ENCODE measurements at regions not wholly inside any gene's neighbourhood (a gene's known extent, or its start where the extent isn't known, plus 50 kb on each side); places are given as distances from the start of the nearest gene placed in this dataset.

DNA sequence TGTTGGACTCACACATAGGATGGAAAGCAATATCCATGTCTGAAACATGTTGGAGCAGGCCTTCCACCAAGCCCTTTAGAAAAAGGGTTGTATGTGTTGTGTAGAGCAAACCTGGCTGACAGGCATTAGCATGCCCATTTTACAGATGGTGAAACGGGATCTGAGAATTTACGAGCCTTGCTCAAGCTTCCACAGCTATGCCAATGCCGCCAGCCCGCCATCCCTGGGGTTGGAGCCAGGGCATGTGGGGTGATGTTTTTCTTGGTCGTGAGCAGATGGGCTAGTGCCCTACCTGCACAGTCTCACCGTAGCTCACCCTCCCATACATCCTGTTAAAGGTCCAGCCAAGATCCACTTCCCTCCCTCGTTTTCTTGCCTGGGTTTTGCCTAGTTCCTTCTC lies 97.5 kb upstream of the TLE3 start:
- ChIA-PET POLR2A (no interaction called here), CTCF (interaction anchor here (0.9 kb wide), 1 partner anchor 11 kb away, joined by 3 read pairs; no protein-coding TSS in a partner anchor)
- DNase-seq (ENCODE audit: extremely low spot score) = no peak
- TF ChIP-seq, protein P1, sequence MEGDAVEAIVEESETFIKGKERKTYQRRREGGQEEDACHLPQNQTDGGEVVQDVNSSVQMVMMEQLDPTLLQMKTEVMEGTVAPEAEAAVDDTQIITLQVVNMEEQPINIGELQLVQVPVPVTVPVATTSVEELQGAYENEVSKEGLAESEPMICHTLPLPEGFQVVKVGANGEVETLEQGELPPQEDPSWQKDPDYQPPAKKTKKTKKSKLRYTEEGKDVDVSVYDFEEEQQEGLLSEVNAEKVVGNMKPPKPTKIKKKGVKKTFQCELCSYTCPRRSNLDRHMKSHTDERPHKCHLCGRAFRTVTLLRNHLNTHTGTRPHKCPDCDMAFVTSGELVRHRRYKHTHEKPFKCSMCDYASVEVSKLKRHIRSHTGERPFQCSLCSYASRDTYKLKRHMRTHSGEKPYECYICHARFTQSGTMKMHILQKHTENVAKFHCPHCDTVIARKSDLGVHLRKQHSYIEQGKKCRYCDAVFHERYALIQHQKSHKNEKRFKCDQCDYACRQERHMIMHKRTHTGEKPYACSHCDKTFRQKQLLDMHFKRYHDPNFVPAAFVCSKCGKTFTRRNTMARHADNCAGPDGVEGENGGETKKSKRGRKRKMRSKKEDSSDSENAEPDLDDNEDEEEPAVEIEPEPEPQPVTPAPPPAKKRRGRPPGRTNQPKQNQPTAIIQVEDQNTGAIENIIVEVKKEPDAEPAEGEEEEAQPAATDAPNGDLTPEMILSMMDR (IDR thresholded peaks at IDR 0.05; ENCODE audit: control extremely low read depth, extremely low read depth, low read depth, missing control alignments) = no peak

DNA sequence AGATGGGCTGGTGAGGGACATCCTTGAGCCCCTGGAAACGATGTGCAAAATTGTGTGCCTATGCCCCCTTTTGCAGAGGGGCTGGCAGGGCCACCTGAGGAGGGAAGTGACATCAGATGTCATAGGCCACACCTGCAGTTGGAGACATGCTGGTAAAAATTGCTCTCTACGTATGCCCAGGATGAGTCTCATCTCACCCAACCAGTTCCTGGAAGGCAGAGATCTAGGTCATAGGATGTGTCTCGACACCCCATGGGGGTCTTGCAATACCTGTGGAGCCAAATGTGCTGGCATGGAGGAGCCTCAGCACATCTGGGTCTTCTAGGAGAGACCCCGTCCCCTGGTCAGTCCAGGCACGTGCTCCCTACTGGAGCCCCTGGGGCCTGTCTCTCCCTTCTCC lies 96.5 kb upstream of the TLE3 start:
- POLR2A ChIA-PET = no interaction called here
- CTCF ChIA-PET = no interaction called here
- DNase-seq (ENCODE audit: extremely low spot score) = no peak
- TF ChIP-seq, protein P1 (IDR thresholded peaks at IDR 0.05; ENCODE audit: control extremely low read depth, extremely low read depth, low read depth, missing control alignments) = no peak

DNA sequence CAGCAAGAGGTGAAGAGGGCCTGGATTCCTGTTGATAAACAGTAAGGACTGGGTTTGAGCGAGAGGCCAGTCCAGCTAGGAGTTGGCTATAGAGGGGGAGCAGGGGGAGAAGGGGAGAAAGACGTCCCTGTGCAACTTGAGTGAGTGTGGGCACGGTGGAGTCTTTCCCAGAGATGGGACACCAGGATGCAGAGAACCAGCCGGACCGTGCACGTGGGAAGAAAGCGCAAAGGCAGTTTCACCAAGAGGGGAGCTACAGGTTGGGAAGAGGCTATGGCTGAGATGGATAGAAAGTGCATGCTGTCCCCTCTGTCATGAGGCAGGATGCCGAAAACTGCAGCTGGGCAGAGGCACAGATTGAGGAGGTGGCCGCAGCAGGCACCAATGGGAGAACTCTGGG lies 96.0 kb upstream of the TLE3 start:
- TF ChIP-seq, protein P1 (IDR thresholded peaks at IDR 0.05; ENCODE audit: control extremely low read depth, extremely low read depth, low read depth, missing control alignments) = no peak
- no peak for DNase-seq (ENCODE audit: extremely low spot score)
- CTCF ChIA-PET = no interaction called here
- POLR2A ChIA-PET = no interaction called here

DNA sequence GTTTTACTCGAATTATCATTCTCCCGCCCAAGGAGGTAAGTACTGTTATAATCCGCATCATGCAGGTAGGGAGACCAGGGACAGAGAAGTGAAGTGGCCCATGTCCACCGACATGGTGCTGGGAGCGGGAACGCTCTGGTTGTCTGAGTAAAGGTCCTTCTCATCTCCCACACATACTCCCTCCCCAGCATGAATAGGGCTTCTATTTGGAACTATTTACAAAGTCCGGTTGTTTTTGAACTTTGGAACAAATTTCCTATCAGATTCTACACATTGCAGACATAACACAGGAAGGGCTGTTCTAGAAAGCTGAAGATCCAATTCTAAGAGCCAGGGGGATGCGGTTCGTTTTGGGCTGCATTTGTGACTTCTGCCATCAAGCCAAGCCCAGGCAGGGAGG lies 94.8 kb upstream of the TLE3 start:
- ChIA-PET POLR2A (no interaction called here), CTCF (interaction anchor here (1.8 kb wide), 1 partner anchor 9 kb away, joined by 4 read pairs; no protein-coding TSS in a partner anchor)
- no peak for DNase-seq (ENCODE audit: extremely low spot score)
- TF ChIP-seq, protein P1 (IDR thresholded peaks at IDR 0.05; ENCODE audit: control extremely low read depth, extremely low read depth, low read depth, missing control alignments) = no peak

DNA sequence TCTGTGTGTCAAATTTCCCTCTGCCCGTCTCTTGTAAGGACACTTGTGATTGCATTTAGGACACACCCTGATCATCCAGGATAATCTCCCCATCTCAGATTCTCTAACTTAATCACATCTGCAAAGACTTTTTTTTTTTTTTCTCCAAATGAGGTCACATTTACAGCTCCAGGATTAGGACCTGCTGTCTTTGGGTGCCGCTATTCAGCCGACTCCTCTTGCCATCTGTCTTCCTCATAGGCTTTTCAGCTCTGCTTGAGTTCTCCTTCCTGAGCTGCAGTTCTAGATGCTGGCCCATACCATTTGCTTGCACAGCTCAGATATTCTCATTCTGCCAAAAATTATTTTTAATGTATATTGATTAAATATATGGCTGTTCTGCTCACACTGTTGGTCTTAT lies 94.3 kb upstream of the TLE3 start:
- POLR2A ChIA-PET = no interaction called here
- CTCF ChIA-PET = interaction anchor here (1.8 kb wide), 1 partner anchor 8 kb away, joined by 4 read pairs; no protein-coding TSS in a partner anchor
- TF ChIP-seq, protein P1 (IDR thresholded peaks at IDR 0.05; ENCODE audit: control extremely low read depth, extremely low read depth, low read depth, missing control alignments) = no peak
- no peak for DNase-seq (ENCODE audit: extremely low spot score)

DNA sequence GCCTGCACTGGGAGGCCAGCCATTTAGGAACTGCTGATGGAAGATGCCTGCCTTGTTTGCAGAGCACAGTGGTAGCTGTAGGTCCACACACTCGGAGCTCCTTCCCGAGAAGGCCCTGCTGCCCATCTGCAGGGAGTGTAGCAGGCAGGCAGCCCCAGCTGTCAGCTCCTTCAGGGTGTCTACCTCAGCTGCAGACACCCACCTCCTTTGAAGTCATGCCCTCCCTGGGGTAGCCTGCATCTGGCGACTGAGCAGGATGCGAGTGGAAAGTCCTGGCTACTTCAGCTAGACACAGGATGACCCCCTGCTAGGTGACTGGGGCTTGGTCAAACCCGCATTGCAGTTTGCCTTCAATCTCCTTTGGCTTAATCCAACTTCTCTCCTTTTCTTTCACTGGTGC lies 93.2 kb upstream of the TLE3 start:
- POLR2A ChIA-PET = no interaction called here
- TF ChIP-seq, protein P1 (IDR thresholded peaks at IDR 0.05; ENCODE audit: control extremely low read depth, extremely low read depth, low read depth, missing control alignments) = no peak
- CTCF ChIA-PET = no interaction called here
- DNase-seq (ENCODE audit: extremely low spot score) = no peak

Measured in GM10248 (cell line).